COR-L47 (cell line): ENCODE measurements at regions not wholly inside any gene's neighbourhood (a gene's known extent, or its start where the extent isn't known, plus 50 kb on each side); places are given as distances from the start of the nearest gene placed in this dataset.

Experiments used
- DNase-seq: peaks from one replicate; lab custom pipeline; 2025; lab: John Stamatoyannopoulos, UW

DNA sequence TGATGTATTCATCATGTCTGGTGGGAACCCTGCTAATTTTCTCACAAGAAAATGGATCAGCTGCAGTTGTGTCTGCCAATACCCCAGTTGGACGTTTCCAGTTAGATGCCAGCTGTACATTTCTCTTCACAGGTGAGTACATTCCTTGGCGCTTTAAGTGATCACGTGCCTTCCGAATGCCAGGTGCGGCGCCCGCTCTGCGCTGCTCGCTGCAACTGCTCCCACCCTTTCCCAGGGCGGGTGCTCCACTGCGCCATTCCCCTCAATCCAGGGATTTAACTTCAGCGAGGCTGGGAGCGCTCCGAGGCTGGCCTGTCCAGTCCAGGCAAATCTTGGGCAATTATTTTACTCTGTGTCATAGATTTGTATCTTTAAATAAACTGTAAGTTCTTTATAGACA, 225.0 kb upstream of the RAB6C start:
- no peak for DNase-seq

DNA sequence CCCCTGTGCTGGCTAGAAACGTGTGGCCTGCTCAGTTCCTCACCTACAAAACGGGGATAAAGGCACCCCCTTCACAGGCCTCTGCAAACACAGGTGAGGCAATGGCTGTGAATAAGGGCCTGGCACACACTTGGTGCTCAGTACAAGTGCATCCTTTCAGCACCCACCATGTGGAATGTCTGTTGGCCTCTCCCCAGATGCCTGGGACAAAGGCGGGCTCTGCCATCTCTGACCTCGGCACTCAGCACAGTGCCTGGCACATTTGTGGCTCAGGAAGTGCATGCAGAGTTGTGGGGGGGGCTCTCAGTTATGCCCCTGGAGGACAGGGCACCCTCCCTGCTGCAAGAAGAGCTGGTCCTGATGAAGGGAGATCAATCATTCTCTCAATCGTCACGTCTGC, 224.6 kb upstream of the RAB6C start:
- DNase-seq = no peak

DNA sequence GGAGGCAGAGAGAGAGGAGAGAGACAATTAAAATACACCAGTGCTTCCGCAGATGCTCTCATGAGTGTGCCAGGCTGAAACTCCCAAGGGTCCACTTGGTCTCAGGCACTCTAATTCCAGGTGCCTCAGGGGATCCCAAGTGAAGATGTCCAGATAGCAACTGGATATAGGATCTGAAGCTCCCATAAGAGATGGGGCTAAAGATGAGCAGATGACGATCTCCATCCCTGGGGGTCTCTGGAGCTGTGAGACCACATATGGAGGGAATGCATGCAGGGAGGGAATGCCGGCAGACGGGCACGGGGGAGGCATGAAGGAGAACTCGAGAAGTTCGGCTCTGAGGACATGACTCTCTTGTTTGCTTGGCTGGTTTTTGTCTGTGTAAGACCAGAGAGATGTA, 223.7 kb upstream of the RAB6C start:
- no peak for DNase-seq

DNA sequence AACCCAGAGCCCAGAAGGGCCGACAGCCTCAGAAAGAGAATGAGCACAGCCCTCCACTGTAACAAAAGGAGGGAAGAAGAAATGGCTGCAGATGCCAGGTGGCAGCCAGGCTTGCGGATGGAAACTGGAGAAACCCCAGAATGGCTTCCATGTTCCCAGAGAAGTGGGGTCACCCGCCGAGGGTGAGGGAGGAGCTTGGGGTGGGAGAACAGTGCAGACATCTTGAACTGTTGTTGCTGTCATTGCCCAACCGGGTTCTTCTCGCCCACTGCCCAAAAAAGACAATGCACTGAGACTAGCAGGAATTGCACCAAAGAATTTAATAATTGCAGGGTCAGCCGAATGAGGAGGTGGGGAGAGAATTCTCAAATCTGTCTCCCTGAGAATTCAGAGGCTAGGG, 223.2 kb upstream of the RAB6C start:
- DNase-seq = no peak

DNA sequence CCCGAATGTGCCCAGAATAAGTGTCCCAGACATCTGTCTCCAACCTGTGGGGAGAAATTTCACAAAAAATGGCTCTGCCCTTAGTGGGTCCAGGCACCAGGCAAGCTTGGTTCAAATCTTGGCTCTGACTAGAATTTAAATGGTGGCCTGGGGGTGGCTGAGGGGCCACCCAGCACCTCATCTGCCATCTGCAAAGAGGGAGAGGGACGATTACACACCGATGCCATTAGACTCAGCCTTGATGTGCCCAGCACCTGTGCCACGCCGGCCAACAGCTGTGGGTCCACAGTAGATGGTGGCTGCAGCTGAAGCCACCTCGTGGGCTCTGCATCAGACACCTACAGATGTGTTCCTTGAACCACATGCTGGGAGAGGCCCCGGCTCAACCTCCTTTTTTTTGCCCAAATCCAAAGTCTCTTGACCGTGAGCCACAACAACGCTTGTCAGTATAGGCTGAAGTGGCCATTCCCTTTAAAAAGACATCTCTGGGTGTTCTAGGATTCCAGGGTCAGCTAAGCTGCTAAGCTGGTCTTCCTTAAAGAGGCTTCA, 222.0 kb upstream of the RAB6C start:
- DNase-seq = no peak

DNA sequence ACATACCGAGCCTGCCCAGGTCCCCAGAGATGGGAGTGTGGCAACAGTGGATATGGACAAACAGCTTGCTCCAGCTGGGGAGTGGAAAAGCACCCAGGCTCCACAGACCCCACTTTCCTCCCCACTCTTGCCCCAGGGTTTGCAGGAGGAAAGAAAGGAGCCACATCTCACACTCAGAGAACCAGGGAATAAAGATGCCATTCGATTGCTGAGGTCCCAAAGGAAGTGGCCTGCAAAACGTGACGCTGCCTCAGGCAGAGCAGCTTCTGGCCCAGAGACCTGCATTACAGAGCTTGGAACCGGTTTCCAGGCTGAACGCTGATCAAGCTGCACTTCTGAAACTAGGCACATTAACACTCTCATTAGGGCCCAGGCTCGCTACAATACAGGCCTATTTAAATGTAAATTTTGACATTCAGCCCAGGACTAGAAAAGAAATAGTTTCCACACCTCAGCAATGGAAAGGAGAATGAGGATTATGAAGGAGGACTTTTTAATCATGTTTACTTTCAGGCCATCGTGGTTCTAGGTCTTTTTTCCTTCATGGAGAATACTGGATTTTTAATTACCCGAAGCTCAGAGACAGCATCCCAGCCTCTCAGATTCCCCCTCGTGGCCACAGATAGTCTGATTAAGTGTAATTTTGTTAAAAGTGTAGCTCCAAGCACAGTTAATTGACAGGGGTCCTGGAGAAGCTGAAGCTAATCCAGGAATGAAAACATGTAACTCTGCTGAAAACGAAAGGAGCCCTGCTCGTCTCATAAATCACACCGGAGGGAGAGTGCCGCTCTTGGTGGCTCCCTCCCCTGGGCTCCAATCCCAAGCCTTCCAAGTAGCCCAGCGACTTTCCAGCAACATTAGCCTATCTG, 221.3 kb upstream of the RAB6C start:
- no peak for DNase-seq

DNA sequence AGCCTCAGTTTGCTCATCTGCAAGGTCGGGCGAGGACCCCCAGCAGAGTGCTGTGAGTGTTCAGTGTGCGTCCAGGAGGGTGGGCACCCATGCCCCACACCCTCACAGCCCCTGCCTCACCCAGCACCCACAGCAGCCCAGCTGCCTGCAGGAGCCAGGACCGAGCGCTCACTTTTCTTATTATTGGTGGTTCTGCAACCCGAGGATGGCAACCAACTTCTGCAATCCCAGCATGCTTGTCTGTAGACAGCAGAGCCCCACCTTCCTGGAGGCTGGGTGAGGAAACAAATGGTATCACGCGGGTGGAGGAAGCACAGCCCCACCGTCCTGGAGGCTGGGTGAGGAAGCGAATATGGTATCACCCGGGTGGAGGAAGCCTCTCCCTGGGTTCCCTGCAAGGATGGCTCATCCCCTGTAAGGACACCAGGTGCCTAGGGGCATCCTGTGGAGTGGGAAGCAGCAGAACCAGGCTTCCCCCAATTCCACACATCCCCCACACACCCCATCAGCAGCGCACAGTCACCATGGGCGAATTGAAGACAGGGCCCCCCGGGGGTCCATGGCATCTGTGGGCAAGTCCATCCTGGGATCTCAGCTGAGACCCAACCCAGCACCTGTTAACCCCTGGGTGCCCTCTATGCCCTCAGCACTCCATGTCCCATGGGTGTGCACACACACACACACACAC, 220.5 kb upstream of the RAB6C start:
- no peak for DNase-seq

DNA sequence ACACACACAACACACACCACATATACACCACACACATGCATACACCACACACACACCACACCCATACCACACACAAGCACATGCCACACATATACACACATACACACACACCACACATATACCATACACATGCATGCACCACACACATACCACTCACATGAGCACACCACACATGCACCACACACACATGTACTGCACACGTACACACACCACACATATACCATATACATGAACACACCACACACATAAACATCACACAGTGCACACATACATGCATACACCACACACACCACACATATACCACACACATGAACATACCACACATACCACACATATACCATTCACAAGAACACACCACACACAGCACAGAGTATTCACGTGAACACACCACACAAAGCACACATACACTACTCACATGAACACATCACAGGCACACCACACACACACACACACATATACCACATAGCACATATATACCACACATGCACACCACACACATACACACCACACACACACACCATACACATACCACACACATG, 219.9 kb upstream of the RAB6C start:
- DNase-seq = no peak

DNA sequence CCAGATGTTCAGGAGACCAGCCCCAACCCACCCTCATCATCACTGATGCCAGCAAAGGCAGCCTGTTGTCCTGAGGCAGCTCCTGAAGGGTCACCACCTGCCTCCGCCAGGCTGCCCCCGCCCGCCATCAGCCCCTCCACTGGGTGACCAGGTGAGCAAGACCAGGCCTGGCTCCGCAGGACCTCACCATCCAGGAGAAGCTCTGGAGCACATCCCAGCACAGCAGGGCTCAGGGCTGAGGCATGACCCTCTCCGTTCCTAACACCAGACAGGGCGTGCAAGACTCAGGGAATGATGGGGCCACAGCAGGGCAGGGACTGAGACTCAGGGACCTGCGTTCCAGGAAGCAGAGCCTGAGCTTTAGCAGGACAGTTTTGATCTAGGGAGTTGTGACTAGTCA, 218.8 kb upstream of the RAB6C start:
- DNase-seq = no peak

DNA sequence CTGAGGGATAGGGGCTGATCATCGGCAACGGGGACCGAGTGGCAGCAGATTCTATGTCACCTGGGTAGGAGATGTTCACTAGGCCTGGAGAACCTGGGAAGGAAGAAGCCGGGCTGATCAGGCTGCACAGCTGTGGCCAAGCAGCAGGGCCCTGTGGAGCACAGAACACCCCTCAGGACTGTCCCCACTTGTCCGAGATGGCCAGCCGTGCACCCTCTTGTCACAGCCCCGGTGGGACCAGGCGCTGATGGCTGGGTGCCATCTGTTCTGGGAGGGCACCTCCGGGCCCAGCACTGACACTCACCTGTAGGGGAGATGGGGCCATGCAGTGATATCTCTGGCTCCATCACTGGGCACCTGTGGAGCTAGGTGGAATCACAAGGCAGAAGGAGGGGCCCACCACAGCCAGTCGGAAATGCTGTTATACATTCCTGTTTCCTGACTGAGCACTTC, 217.9 kb upstream of the RAB6C start:
- no peak for DNase-seq

DNA sequence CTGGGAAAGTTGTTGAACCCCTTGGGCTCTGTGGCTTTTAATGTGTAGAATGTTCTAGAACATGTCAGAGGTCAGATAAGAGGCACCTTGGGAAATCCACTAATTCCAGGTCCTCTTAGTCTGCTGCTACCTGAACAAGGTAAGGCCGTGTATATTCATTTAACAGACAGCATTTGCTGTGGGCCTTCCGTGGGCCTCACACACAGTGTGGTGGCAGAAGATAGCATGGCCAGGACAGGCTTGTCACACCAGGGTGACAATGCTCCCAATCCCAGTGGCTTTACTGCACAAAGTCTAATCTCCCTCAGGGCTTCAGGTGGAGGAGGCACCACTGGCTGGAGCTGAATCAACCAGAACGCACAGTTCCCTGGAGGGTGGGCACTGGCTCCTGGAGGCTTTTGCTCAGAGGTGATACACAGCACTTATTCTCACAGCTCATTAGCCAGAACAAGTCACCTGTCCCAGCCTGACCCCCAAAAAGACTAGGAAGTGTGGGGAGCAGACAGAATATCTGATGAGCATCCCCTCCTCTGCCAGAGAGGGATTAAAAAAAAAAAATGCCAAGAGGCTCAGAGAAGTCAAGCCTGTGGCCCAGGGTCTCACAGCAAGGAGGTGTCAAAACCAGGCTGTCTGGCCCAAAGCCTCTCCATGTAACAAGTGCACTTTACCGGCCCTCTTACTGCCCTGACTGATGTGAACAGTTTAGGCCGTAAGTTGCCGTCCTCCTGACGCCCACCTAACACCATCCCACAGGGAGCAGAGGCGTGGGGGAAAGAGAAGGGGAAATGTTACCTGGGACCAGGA, 216.9 kb upstream of the RAB6C start:
- DNase-seq = no peak

DNA sequence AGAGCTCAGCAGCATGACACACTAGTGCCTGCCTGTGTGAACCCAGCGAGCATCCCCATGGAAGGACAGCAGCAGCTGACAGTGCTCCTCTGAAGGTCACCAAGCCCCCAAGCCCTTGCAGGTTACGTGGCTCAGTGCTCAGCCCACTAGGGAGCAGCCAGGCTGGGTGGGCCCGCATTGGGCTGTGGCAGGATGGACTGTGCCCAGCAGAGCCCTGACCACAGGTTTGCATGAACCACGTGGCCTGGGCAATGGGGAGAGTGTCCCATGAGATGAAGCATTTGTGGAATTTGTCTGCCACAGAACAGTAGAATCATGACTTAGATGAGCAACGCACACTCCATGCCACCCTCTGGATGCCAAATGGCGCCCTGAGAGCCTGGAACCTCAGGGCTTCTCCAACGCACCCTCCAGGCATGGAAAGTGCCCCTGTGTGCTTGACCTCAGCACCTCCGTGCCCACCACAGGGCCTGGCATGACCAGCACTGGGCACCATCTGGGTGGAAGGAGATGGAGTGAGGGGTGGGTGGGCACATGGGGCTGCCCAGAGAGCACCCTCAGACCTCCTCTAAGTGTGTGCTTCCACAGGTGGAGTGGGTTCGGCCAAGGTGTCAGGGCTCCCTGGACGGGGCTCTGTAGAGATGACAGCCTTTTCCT, 216.1 kb upstream of the RAB6C start:
- no peak for DNase-seq

DNA sequence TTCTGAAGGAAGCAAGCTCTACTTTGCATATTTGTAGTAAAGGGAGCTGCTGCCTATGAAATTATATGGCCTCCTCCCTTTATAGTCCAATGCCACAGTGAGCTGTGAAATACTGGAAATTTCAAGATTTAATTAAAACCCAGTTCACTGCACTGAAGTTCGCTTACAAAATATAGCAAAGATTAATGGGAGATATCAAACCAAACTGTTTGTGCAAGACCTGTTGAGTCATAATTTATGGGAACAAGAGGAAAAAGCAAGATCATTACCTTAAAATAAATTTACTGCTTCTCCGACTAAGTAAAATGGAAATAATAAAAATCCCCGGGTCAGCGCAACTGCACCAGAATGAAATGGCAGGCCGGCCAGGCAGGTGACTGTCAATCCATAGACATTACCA, 215.5 kb upstream of the RAB6C start:
- DNase-seq = no peak

DNA sequence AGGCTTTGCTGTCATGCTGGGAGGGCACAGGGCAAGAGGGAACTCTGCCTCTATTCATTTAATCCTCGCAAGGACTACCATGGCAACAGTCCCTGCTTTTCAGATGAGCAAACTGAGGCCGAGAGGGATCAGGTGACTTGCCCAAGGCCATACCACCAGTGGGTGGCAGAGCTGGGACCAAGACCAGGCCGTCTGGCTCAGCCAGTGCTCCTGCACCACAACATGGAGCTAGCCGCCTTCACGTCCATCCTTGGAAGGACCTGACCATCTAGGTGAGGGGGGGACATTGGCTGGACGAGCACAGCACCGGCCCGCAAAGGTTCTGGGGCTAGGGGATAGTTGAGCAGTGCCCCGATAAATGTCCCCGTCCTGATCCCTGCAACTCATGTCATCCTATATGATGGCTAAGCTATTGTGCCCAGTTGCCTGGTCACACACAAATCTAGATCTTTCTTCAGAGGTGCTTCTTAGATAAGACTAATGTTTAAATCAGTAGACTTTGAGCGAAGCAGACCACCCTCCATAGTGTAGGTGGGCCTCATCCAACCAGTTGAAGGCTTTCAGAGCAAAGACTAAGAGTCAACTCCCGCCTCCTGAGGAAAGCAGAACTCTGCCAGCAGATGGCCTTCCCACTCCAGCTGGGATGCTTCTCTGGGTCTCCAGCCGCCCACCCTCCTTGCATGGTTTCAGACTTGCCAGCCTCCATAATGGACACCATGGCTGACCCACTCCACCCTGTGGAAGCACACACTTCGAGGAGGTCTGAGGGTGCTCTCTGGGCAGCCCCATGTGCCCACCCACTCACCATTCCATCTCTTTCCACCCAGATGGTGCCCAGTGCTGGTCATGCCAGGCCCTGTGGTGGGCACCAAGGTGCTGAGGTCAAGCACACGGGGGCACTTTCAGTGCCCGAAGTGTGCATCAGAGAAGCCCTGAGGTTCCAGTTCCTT, 214.8 kb upstream of the RAB6C start:
- DNase-seq = no peak

DNA sequence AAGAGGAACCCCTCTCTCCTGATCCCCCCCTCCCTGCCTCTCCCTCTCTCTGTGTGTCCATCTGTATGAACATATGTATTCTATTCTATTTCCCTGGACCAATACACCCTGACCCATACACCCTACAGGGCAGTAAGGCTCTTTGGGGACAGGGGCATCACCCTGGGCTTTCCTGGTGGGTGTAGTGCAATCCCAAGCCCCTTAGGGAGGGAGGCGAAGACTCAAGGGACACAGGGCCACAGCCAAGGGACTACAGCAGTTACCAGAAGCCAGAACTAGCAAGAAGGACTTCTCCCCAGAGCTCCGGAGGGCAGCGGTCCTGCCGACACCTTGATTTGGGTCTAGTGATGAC, 214.2 kb upstream of the RAB6C start:
- DNase-seq = no peak

DNA sequence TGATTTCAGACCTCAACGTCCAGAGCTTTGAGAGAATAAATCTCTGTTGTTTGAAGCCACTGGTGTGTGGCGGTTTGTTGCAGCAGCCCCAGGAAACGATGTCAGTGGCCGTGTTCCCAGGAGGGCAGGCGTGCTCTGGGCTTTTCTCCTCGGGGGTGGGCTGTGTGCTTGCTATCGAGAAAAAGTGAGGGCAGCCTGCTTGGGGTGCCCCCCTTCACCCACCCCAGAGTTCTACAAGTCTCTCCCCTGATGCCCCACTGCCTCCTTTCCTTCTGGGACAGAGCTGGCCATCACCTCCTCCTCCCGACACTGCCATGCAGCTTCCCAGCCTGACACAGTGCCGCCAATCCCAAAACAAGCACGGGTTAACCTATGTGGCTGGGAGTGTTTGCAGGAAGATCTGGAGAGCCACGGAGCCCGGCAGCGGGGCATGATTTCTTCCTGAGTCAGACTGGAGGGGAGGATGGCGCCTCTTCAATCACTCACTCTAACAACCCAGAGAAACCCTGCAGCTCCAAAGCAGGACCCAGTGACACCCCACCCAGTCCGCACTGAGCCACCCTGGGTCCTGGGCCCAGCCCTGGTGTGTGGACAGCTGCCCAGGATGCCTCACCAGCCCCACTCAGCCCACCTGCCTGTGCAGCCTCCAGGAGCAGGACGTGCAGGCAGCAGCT, 213.7 kb upstream of the RAB6C start:
- DNase-seq = no peak

DNA sequence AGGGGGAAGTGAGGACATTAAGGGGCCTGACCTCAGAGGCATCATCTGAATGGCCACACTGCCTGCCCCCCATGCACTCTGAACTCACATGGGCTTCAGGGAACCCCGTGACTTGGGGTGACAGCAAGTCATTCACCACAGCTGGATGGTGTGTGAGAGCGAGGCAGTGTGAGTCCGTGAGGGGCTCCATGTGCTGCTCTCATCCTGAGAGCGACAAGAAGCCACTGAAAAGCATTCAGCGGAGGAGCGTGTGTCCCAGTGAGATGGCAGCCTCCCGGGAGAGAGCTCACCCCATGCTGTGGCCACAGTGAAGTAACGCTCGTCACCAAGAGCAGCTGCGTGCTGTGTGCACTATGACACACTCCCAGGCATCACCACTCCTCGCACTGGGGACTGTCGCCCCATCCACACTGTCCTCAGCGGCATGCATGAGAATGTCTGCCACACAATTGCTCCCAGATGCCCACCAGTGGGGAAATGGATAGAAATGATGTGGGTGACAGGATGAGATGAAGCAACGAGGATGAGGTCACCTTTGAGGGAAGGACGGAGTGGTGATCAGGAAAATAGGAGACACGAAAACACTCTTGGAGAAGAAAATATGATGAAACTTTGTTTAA, 213.0 kb upstream of the RAB6C start:
- no peak for DNase-seq

DNA sequence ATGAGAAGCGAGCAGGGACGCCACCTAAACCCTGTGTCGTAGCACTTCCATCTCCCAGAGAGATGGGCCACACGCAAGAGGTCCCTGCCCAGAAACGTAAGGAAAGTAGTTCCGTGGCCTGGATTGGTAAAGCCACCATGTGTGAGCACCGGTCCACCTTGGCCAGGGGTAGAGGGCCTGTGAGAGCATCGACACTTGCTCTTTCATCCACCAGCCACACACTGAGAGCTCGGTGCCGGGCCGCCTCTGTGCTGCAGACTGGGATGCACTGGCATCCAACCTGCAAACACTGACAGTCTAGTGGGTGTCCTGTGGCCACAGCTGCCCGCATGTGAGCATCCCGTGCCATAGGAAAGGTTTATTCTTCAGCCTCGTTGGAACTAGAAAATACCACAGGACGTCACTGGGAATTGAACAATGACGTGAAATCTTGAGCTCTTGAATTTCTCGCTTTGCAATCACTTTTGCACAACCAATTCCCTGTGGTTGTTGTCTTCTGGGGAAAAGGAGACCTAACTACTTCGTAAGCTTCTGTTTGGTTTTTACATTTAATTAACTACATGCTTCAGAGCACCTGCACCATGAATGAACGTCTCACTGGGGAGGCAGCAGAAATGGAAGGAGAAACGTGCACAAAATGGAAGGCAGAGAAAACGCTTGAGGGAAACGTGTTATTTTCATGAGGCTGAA, 212.0 kb upstream of the RAB6C start:
- no peak for DNase-seq

DNA sequence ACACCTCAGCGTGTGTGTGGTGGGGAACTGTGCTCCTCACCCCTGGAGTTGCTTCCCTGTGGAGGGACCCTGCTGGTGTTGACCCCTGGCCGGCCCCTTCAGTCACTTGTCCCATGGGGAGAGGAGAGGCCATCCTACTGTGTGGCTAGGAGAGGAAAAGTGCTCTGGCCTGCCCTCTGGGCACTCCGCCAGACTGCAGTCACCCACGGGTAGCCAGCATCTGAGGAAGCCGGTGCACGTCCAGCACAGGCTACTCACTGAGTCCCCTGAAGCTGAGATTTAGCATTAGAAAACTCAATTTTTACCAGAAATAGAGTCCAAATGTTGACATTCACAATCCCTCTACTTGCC, 211.5 kb upstream of the RAB6C start:
- DNase-seq = no peak
